Hippocampal formation (tissue), 2 donors: ENCODE measurements at regions not wholly inside any gene's neighbourhood (a gene's known extent, or its start where the extent isn't known, plus 50 kb on each side); places are given as distances from the start of the nearest gene placed in this dataset.

ENCODE experiments used
- DNase-seq, 2 donors: peaks; one replicate each; lab custom pipeline; 2025; lab: John Stamatoyannopoulos, UW

GRCh38 chr7:125668321-125668993, 738.8 kb upstream of the POT1 start:
- DNase-seq, result no peak

- DNase-seq, result no peak
Observed at GRCh38 chr7:125664625-125665024, 735.0 kb upstream of the POT1 start.

GRCh38 chr7:125663961-125664360, 734.3 kb upstream of the POT1 start:
- no peak for DNase-seq

- no peak for DNase-seq
Observed at GRCh38 chr7:125661677-125662076, 732.1 kb upstream of the POT1 start.

- DNase-seq, result no peak
Observed at GRCh38 chr7:125661006-125661405, 731.4 kb upstream of the POT1 start.

GRCh38 chr7:125654076-125654475, 724.5 kb upstream of the POT1 start:
- DNase-seq, result no peak

- no peak for DNase-seq
Observed at GRCh38 chr7:125651823-125652528, 722.4 kb upstream of the POT1 start.

- no peak for DNase-seq
Observed at GRCh38 chr7:125648543-125648942, 718.9 kb upstream of the POT1 start.

GRCh38 chr7:125645770-125646169, 716.1 kb upstream of the POT1 start:
- DNase-seq, result no peak

- DNase-seq, result no peak
Observed at GRCh38 chr7:125644109-125644508, 714.5 kb upstream of the POT1 start.

- no peak for DNase-seq
Observed at GRCh38 chr7:125643302-125643701, 713.7 kb upstream of the POT1 start.

- no peak for DNase-seq
Observed at GRCh38 chr7:125641884-125642283, 712.3 kb upstream of the POT1 start.

GRCh38 chr7:125636320-125636962, 706.8 kb upstream of the POT1 start:
- DNase-seq, result no peak

GRCh38 chr7:125618516-125618915, 688.9 kb upstream of the POT1 start:
- DNase-seq, result no peak

- DNase-seq, result no peak
Observed at GRCh38 chr7:125611582-125611981, 682.0 kb upstream of the POT1 start.

GRCh38 chr7:125606671-125607070, 677.0 kb upstream of the POT1 start:
- no peak for DNase-seq

GRCh38 chr7:125605241-125605640, 675.6 kb upstream of the POT1 start:
- peak in 1 of 2 donors; percentile 8 for DNase-seq

- DNase-seq, result no peak
Observed at GRCh38 chr7:125602441-125602840, 672.8 kb upstream of the POT1 start.

- no peak for DNase-seq
Observed at GRCh38 chr7:125599387-125599786, 669.8 kb upstream of the POT1 start.

GRCh38 chr7:125592331-125592730, 662.7 kb upstream of the POT1 start:
- no peak for DNase-seq

GRCh38 chr7:125573126-125573525, 643.5 kb upstream of the POT1 start:
- no peak for DNase-seq

- no peak for DNase-seq
Observed at GRCh38 chr7:125572414-125572813, 642.8 kb upstream of the POT1 start.

GRCh38 chr7:125568799-125569198, 639.2 kb upstream of the POT1 start:
- DNase-seq, result no peak
